ENCODE measurements at regions not wholly inside any gene's neighbourhood (a gene's known extent, or its start where the extent isn't known, plus 50 kb on each side); places are given as distances from the start of the nearest gene placed in this dataset.

GRCh38 chr14:98114122-98114895 is 1157.7 kb downstream of the BCL11B start:
- Mint-ChIP-seq H3K27ac (no peak overlapping the region), H3K4me1 (peaks cover 17% of the 10 kb centered on the region), H3K27me3 (ENCODE audit: low read depth, poor library complexity) (peaks cover 20% of the 10 kb centered on the region), H3K36me3 (ENCODE audit: low read depth) (no peaks in the 10 kb centered on the region), H3K4me3 (no peak overlapping the region), H3K9me3 (peaks cover 7% of the 10 kb centered on the region)
- DNase-seq: no peak
- TF ChIP-seq CTCF (IDR thresholded peaks at IDR 0.05): no peak

GRCh38 chr14:98114946-98115345 is 1157.1 kb downstream of the BCL11B start:
- H3K4me3 Mint-ChIP-seq: no peak overlapping the region
- H3K27ac Mint-ChIP-seq: no peak overlapping the region
- no peaks in the 10 kb centered on the region for H3K36me3 Mint-ChIP-seq (ENCODE audit: low read depth)
- DNase-seq: no peak
- TF ChIP-seq CTCF (IDR thresholded peaks at IDR 0.05): no peak
- H3K4me1 Mint-ChIP-seq: peaks cover 12% of the 10 kb centered on the region
- peaks cover 20% of the 10 kb centered on the region for H3K27me3 Mint-ChIP-seq (ENCODE audit: low read depth, poor library complexity)
- peaks cover 7% of the 10 kb centered on the region for H3K9me3 Mint-ChIP-seq

GRCh38 chr14:98118749-98119148 is 1153.2 kb downstream of the BCL11B start:
- TF ChIP-seq CTCF (IDR thresholded peaks at IDR 0.05): no peak
- Mint-ChIP-seq H3K36me3 (ENCODE audit: low read depth) (no peaks in the 10 kb centered on the region), H3K9me3 (peaks cover 7% of the 10 kb centered on the region), H3K4me1 (no peaks in the 10 kb centered on the region), H3K27ac (no peak overlapping the region), H3K4me3 (no peak overlapping the region), H3K27me3 (ENCODE audit: low read depth, poor library complexity) (peaks cover 13% of the 10 kb centered on the region)
- DNase-seq: no peak

DNA sequence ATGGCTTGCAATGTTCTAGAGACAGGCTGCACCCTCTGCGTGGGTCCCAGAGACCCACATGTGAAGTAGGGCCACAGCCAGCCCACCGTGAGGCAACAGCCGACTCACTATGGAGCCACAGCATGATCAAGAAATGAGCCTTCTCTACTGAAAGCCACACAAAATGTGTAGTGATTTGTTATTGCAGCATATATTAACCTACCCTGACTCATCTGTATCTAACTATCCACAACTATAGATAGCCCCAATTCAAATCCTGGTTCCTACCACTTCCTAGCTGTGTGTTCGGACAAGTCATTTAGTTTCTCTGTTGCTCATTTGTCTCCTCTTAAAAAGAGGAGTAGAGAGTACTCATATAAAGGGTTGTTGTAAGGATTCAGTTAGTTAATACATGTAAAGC is 1152.3 kb downstream of the BCL11B start:
- H3K27me3 Mint-ChIP-seq (ENCODE audit: low read depth, poor library complexity): peaks cover 7% of the 10 kb centered on the region
- H3K36me3 Mint-ChIP-seq (ENCODE audit: low read depth): no peaks in the 10 kb centered on the region
- TF ChIP-seq CTCF (IDR thresholded peaks at IDR 0.05): no peak
- H3K27ac Mint-ChIP-seq: no peak overlapping the region
- peaks cover 6% of the 10 kb centered on the region for H3K9me3 Mint-ChIP-seq
- no peak for DNase-seq
- no peaks in the 10 kb centered on the region for H3K4me1 Mint-ChIP-seq
- H3K4me3 Mint-ChIP-seq: no peak overlapping the region

- H3K27me3 Mint-ChIP-seq (ENCODE audit: low read depth, poor library complexity): peaks cover 7% of the 10 kb centered on the region
- no peak for DNase-seq
- H3K4me3 Mint-ChIP-seq: no peak overlapping the region
- peaks cover 5% of the 10 kb centered on the region for H3K9me3 Mint-ChIP-seq
- H3K36me3 Mint-ChIP-seq (ENCODE audit: low read depth): no peaks in the 10 kb centered on the region
- no peak overlapping the region for H3K27ac Mint-ChIP-seq
- H3K4me1 Mint-ChIP-seq: no peaks in the 10 kb centered on the region
- TF ChIP-seq CTCF (IDR thresholded peaks at IDR 0.05): no peak
Measured at GRCh38 chr14:98120831-98121464, 1151.0 kb downstream of the BCL11B start.

DNA sequence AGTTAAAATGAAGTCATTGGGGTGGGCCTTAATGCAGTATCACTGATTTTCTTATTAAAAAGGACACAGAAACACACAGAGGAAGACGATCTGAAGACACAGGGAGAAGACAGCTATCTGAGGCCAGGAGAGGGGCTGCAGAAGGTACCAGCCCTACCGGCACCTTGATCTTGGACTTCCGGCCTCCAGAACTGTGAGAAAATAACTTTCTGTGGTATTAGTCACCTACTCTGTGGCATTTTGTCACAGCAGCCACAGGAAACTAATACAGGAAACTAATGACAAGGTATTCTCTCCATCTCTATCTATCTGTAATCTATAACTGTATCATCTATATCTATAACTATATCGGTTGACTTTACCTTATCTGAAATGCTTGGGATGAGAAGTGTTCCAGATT is 1149.5 kb downstream of the BCL11B start:
- peaks cover 5% of the 10 kb centered on the region for H3K9me3 Mint-ChIP-seq
- DNase-seq: no peak
- TF ChIP-seq CTCF (IDR thresholded peaks at IDR 0.05): no peak
- no peaks in the 10 kb centered on the region for H3K36me3 Mint-ChIP-seq (ENCODE audit: low read depth)
- no peaks in the 10 kb centered on the region for H3K4me1 Mint-ChIP-seq
- peaks cover 7% of the 10 kb centered on the region for H3K27me3 Mint-ChIP-seq (ENCODE audit: low read depth, poor library complexity)
- H3K27ac Mint-ChIP-seq: no peak overlapping the region
- no peak overlapping the region for H3K4me3 Mint-ChIP-seq

Data from nephron progenitor cell (in vitro differentiated cells).